GM19351 (cell line): ENCODE measurements at regions not wholly inside any gene's neighbourhood (a gene's known extent, or its start where the extent isn't known, plus 50 kb on each side); places are given as distances from the start of the nearest gene placed in this dataset.
"Not testable (repeated sequence)": the region's sequence is repeated elsewhere in the genome, so short reads cannot be mapped to it uniquely, and the experiment has no call there.

Source experiments
- ATAC-seq: cut with Tn5 transposase; IDR thresholded peaks from one replicate; pipeline ENCODE4 v1.9.1; 2021; ENCODE audit warnings: mild to moderate bottlenecking, moderate library complexity; ENCODE audit not compliant: unreplicated experiment

- no peak for ATAC-seq
Observed at GRCh38 chr5:2165203-2165602, 282.5 kb upstream of the IRX4 start.

GRCh38 chr5:2164586-2164985 is 281.9 kb upstream of the IRX4 start:
- no peak for ATAC-seq

GRCh38 chr5:2163940-2164490 is 281.3 kb upstream of the IRX4 start:
- no peak for ATAC-seq

- ATAC-seq = no peak
Observed at GRCh38 chr5:2163060-2163856, 280.5 kb upstream of the IRX4 start.

- no peak for ATAC-seq
Observed at GRCh38 chr5:2160811-2161210, 278.1 kb upstream of the IRX4 start.

- no peak for ATAC-seq
Observed at GRCh38 chr5:2158767-2159166, 276.0 kb upstream of the IRX4 start.

GRCh38 chr5:2158109-2158508 is 275.4 kb upstream of the IRX4 start:
- ATAC-seq = no peak

- no peak for ATAC-seq
Observed at GRCh38 chr5:2157372-2157771, 274.6 kb upstream of the IRX4 start.

GRCh38 chr5:2156358-2157059 is 273.8 kb upstream of the IRX4 start:
- ATAC-seq = no peak

GRCh38 chr5:2155556-2155955 is 272.8 kb upstream of the IRX4 start:
- ATAC-seq = no peak

GRCh38 chr5:2153802-2154201 is 271.1 kb upstream of the IRX4 start:
- ATAC-seq = no peak

GRCh38 chr5:2153350-2153749 is 270.6 kb upstream of the IRX4 start:
- ATAC-seq = no peak

- not testable (repeated sequence) for ATAC-seq
Observed at GRCh38 chr5:2151301-2151888, 268.7 kb upstream of the IRX4 start.

- ATAC-seq = no peak
Observed at GRCh38 chr5:2149195-2149539, 266.4 kb upstream of the IRX4 start.

- no peak for ATAC-seq
Observed at GRCh38 chr5:2148312-2149194, 265.8 kb upstream of the IRX4 start.

GRCh38 chr5:2147504-2148311 is 265.0 kb upstream of the IRX4 start:
- ATAC-seq = no peak

- ATAC-seq = no peak
Observed at GRCh38 chr5:2143646-2144353, 261.1 kb upstream of the IRX4 start.

- ATAC-seq = no peak
Observed at GRCh38 chr5:2143088-2143487, 260.4 kb upstream of the IRX4 start.

- no peak for ATAC-seq
Observed at GRCh38 chr5:2142456-2142954, 259.8 kb upstream of the IRX4 start.
